ENCODE measurements at regions not wholly inside any gene's neighbourhood (a gene's known extent, or its start where the extent isn't known, plus 50 kb on each side); places are given as distances from the start of the nearest gene placed in this dataset.
"Not testable (repeated sequence)": the region's sequence is repeated elsewhere in the genome, so short reads cannot be mapped to it uniquely, and the experiment has no call there.

GRCh38 chr12:34306133-34306830 lies 284.0 kb downstream of the ALG10 start:
- FAIRE-seq = no peak

- FAIRE-seq = not testable (repeated sequence)
Measured at GRCh38 chr12:34309806-34310804, 287.8 kb downstream of the ALG10 start.

DNA sequence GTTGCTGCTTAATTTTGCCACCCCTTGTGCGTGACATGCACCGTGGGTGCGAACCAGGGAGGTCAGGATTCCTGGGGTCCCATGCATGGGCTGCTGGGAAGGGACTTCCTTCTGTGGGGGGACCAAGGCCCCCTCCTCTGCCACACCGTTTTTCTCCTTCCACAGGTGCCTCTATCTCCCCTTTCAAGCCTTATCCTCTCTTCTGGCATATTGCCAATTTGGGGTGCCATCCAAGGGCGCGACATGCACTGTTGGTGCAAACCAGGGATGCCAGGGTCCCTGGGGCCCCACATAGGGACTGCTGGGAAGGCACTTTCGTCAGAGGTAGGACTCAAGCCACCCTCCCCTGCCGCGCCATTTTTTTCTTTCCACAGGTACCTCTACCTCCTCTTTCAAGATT lies 289.0 kb downstream of the ALG10 start:
- no peak for FAIRE-seq

DNA sequence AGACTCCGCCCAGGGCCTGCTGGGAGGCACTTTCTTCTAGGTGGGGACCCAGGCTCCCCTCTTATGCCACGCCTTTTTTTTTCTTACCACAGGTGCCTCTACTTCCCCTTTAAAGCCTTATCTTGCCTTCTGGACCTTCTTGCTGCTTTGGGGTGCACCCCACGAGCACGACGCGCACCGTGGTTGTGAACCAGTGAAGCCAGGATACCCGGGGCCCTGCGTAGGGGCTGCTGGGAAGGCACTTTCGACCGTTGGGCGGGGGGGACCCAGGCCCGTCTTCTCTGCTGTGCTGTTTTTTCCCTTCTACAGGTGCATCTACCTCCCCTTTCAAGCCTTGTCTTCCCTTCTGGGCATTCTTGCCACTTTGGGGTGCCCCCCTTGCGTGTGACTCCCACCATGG lies 305.4 kb downstream of the ALG10 start:
- no peak for FAIRE-seq

DNA sequence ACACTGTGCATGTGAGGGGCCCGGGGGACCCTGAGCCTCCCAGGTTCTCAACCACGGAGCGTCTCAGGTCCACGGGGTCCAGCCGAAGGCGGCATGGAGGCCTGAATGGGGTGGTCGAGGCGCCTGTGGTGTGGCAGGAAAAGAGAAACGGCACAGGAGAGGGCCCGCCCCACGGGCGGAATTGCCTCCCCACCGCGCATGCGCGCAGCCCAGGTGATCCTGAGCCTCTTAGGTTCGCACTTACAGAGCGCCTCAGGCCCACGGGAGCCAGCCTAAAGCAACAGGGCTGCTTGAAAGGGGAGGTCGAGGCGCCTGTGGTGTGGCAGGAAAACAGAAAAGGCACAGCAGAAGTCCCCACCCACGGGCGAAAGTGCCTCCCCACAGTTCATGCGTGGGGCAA lies 311.0 kb downstream of the ALG10 start:
- FAIRE-seq = no peak

GRCh38 chr12:34334538-34334937 lies 312.2 kb downstream of the ALG10 start:
- FAIRE-seq = no peak

DNA sequence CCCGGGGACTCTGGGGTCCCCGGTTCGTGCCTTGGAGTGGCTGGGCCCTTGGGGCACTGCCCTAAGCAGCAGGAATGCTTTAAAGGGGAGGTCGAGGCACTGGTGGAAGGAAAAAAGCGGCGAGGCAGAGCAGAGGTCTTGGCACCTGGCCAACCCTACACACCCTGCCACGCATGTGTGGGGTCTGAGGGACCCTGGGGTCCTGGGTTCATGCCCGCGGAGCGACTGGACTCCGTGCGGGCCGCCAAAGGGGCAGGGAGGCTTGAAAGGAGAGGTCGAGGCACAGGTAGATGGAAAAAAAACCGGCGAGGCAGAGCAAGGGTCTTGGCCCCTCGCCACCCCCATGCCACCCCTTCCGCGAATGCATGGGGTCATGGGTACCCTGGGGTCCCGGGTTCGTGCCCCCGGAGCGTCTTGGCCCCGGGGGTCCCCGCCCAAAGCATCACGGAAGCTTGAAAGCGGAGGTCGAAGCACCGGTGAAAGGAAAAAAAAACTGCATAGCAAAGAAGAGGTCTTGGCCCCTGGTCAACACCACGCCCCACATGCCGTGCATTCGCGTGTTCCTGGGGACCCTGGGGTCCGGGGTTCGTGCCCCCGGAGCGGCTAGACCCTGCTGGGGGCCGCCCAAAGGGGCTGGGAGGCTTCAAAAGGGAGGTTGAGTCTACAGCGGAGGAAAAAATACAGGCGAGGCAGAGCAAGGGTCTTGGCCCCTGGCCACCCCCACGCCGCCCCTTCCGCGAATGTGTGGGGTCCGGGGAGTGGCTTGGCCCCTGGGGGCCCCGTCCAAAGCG lies 312.9 kb downstream of the ALG10 start:
- FAIRE-seq = no peak

DNA sequence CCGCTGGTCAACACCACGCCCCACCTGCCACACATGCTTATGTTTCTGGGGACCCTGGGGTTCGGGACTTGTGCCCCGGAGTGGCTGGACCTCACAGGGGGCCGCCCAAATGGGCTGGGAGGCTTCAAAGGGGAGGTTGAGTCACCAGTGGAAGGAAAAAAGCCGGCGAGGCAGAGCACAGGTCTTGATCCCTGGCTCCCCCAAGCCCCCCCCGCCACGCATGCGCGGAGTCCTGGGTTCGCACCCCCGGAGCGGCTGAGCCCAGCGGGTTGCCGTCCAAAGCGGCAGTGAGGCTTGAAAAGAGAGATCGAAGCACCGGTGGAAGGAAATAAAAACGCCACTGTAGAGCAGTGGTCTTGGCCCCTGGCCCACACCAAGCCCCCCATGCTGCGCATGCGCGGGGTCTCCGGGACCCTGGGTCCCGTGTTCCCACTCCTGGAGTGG lies 313.5 kb downstream of the ALG10 start:
- no peak for FAIRE-seq

GRCh38 chr12:34336619-34337465 lies 314.5 kb downstream of the ALG10 start:
- no peak for FAIRE-seq

GRCh38 chr12:34338751-34339150 lies 316.5 kb downstream of the ALG10 start:
- FAIRE-seq = no peak

DNA sequence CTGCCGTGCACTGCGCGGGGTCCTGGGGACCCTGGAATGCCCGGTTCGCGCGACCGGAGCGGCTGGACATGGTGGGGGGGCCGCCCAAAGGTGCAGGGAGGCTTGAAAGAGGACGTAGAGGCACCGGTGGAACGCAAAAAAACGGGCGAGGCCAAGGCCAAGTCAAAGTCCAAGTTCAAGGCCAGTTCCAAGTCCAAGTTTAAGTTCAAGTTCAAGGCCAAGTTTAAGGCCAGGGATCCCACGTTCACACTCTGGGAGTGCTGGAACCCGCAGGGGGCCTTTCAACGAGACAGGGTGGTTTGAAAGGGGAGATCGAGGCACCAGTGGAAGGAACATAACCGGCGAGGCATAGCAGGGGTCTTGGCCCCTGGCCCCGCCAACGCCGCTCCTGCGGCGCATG lies 317.6 kb downstream of the ALG10 start:
- FAIRE-seq = no peak

DNA sequence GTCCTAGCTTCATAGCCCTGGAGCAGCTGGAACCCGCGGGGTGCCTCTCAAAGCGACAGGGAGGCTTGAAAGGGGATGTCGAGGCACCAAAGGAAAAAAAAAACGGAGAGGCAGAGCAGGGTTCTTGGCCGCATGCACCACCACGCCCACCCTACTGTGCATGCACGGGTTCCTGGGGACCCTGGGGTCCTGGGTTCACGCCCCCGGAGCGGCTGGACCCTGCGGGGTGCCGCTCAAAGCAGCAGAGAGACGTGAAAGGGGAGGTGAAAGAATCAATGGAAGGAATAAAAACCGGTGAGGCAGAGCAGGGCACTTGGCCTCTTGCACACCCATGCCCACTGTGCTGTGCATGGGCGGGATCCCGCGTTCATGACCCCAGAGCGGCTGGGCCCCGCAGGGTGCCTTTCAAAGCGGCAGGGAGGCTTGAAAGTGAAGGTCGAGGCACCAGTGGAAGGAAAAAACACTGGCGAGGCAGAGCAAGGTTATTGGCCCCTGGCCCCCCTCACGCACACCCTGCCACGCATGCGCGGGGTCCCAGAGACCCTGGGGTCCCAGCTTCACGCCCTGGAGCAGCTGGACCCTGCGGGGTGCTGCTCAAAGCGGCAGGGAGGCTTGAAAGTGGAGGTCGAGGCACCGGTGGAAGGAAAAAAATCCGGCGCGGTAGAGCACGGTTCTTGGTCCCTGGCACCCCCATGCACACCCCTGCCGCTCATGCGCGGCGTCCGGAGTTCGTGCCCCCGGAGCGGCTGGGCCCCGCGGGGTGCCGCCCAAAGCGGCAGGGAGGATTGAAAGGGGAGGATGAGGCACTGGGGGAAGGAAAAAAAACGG lies 318.5 kb downstream of the ALG10 start:
- FAIRE-seq = no peak

DNA sequence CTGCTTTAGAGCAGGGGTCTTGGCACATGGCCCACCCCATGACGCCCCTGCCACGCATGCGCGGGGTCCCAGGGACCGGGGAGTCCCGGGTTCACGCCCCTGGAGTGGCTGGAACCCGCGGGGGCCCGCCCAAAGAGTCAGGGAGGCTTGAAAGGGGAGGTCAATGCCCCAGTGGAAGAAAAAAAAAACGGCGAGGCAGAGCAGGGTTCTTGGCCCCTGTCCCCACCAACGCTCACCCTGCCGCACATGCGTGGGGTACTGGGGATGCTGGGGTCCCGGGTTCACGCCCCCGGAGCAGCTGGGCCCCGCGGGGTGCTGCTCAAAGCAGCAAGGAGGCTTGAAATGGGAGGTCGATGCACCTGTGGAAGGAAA lies 319.1 kb downstream of the ALG10 start:
- FAIRE-seq = no peak

- FAIRE-seq = no peak
Measured at GRCh38 chr12:34342048-34342447, 319.8 kb downstream of the ALG10 start.

DNA sequence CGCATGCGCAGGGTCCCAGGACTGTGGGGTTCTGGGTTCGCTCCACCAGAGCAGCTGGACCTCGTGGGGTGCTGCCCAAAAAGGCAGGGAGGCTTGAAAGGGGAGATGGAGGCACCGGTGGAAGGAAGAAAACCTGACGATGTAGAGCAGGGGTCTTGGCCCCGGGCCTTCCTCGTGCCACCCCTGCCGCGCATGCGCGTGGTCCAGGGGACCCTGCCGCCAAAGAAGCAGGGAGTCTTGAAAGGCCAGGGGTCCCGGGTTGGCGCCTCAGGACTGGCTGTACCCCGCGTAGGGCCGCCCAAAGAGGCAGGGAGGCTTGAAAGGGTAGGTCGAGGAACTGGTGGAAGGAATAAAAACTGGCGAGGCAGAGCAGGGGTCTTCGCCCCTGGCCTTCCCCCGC lies 321.0 kb downstream of the ALG10 start:
- FAIRE-seq = no peak

DNA sequence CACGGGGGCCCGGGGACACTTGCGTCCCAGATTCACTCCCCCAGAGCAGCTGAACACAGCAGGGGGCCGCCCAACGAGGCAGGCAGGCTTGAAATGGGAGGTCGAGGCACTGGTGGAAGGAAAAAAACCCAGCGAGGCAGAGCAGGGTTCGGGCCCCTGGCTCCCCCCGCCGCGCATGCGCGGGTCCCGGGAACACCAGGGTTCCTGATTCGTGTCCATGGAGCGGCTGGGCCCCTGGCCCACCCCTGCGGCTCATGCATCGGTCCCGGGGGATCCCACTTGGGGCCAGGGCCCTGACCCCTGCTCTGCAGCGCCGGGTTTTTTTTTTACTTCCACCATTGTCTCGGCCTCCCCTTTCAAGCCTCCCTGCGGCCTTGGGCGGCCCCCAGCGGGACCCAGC lies 321.5 kb downstream of the ALG10 start:
- no peak for FAIRE-seq

DNA sequence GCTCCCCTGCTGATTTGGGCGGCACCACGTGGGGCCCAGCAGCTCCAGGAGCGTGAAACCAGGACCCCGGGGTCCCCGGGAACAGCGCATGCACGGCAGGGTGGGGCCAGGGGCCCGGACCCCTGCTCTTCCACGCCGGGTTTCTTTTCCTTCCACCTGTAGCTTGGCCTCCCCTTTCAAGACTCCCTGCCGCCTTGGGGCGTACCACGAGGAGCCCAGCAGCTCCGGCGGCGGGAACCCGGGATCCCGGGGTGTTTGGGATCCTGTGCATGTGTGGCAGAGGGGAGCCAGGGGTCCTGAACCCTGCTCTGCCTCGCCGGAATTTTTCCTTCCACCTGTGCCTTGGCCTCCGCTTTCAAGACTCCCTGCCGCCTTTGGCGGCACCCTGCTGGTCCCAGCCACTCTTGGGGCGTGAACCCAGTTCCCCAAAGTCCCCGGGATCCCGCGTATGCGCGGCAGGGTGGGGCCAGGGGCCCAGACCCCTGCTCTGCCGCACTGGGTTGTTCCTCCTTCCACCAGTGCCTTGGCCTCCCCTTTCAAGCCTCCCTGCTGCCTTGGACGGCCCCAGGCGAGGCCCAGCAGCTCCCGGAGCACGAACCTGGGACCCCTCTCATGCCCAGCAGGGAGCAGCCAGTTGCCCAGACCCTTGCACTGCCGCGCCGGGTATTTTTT lies 322.7 kb downstream of the ALG10 start:
- no peak for FAIRE-seq

DNA sequence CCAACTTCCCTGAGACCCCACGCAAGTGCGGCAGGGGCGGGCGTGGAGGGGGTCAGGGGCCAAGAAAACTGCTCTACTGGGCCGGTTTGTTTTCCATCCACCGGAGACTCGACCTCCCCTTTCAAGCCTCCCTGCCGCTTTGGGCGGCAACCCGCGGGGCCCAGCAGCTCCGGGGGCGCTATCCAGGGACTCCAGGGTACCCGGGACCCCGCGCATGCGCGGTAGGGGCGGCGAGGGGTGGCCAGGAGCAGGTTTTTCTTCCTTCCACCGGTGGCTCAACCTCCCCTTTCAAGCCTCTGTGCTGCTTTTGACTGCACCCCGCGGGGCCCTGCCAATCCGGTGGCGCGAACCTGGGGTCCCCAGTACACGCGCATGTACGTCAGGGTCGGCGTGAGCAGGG lies 323.5 kb downstream of the ALG10 start:
- no peak for FAIRE-seq

- no peak for FAIRE-seq
Measured at GRCh38 chr12:34346372-34347034, 324.2 kb downstream of the ALG10 start.

GRCh38 chr12:34347367-34347766 lies 325.1 kb downstream of the ALG10 start:
- no peak for FAIRE-seq

All from G401.6 (cell line).